Spleen (tissue), 11 donors: ENCODE measurements at regions not wholly inside any gene's neighbourhood (a gene's known extent, or its start where the extent isn't known, plus 50 kb on each side); places are given as distances from the start of the nearest gene placed in this dataset.

ENCODE experiments used
- DNase-seq: peaks from one replicate; pipeline ENCODE4 v3.0.0-alpha.2; 2020
- H3K27ac ChIP-seq, 8 donors: fragments of 200-600 bp; sonication (generic) in 7 of 8; 1 replicate in 4 of 8; 2 replicates in 4 of 8; pipeline versions ENCODE4 v1.5.0 to v1.8.0; 2016 to 2021; ENCODE audit warnings: inconsistent platforms in 4 of 8, mild to moderate bottlenecking in 4 of 8, moderate library complexity in 1 of 8
- H3K27me3 ChIP-seq, 7 donors: fragments of 200-600 bp; sonication (generic) in 6 of 7; replicated peaks in 1 of 7; 1 replicate in 4 of 7; 2 replicates in 3 of 7; pipeline versions ENCODE4 v1.5.0 to v1.8.0; 2016 to 2021; ENCODE audit warnings: inconsistent platforms in 3 of 7, mild to moderate bottlenecking in 1 of 7
- H3K36me3 ChIP-seq, 6 donors: fragments of 200-600 bp; sonication (generic) in 5 of 6; 1 replicate in 4 of 6; 2 replicates in 2 of 6; pipeline versions ENCODE4 v1.5.0 to v1.8.0; 2016 to 2021; ENCODE audit warnings: inconsistent platforms in 2 of 6
- H3K4me1 ChIP-seq, 6 donors: fragments of 200-600 bp; sonication (generic) in 5 of 6; 1 replicate in 3 of 6; 2 replicates in 3 of 6; pipeline versions ENCODE4 v1.5.0 to v1.8.0; 2016 to 2021; ENCODE audit warnings: inconsistent platforms in 3 of 6
- H3K4me3 ChIP-seq, 8 donors: fragments of 200-600 bp; sonication (generic) in 7 of 8; 1 replicate in 4 of 8; 2 replicates in 4 of 8; pipeline versions ENCODE4 v1.5.0 to v1.8.0; 2016 to 2021; ENCODE audit warnings: inconsistent platforms in 4 of 8, mild to moderate bottlenecking in 4 of 8, moderate library complexity in 2 of 8
- H3K9me3 ChIP-seq, 8 donors: fragments of 200-600 bp; sonication (generic) in 7 of 8; 1 replicate in 4 of 8; 2 replicates in 4 of 8; pipeline versions ENCODE4 v1.5.0 to v1.8.0; 2016 to 2021; ENCODE audit warnings: inconsistent platforms in 4 of 8
- POLR2A ChIP-seq, 3 donors: fragments of 450-650 bp; IDR thresholded peaks; one replicate each; pipeline ENCODE4 v1.5.1; 2017; ENCODE audit warnings: antibody characterized with exemption in 3 of 3, mild to moderate bottlenecking in 1 of 3
- POLR2AphosphoS5 ChIP-seq, 3 donors: sonication (generic); formaldehyde crosslinking; IDR thresholded peaks; one replicate each; pipeline ENCODE4 v1.5.1; 2017; ENCODE audit warnings: antibody characterized with exemption in 3 of 3
- WGBS, 5 donors: extraction: QIAGEN DNeasy Blood & Tissue Kit in 3 of 5; methylation state at CpG; one replicate each; pipeline versions ENCODE4 v1.1.5 to v1.1.7; 2013 to 2018; 5-methylcytosine and 5-hydroxymethylcytosine counted together
- intact Hi-C: fragments of 100-400 bp; cut with DNase I; formaldehyde crosslinking; loops from one replicate; pipeline ENCODE4 v1.15.0; 2023; ENCODE audit warnings: low total_unique reads
- TF ChIP-seq, protein P1 (sequence below), 11 experiments: fragments of 200-600 bp in 7 of 11; fragments of 450-650 bp in 4 of 11; sonication (generic) in 4 of 11; IDR thresholded peaks in 8 of 11; conservative IDR thresholded peaks in 3 of 11; 1 replicate in 7 of 11; 2 replicates in 4 of 11; pipeline versions ENCODE4 v1.4.0 to v1.8.0; 2016 to 2021; ENCODE audit warnings: antibody characterized with exemption in 11 of 11, inconsistent platforms in 4 of 11, mild to moderate bottlenecking in 1 of 11
- donor health status: healthy with polysubstance abuse.
- donor health status: DM: no; HTN: no; CAD: no; lungs with moderate emphysema.
- donor health status: DM: no; HTN: no; CAD: no.
- donor health status: Bipolar disorder and iron deficiency.
- donor health status: healthy.
- donor health status: DM: no; HTN: no; CAD: no.
- donor health status: DM: yes; HTN: yes; CAD: no.

DNA sequence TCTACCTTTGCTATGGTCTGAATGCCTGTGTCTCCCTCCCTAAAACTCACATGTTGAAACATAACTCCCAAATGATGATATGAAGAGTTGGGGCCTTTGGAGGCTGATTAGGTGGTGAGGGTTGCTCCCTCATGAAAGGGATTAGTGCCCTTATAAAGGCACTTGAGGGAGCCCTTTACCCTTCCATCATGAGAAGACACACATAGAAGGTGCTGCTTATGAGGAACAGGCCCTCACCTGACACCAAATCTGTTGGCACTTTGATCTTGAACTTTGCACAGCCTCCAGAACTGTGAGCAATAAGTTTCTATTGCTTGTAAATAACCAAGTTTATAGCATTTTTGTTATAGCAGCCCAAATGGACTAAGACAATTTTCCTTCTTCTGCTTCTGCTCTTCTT lies 76.2 kb upstream of the ADAMTS9 start:
- TF ChIP-seq POLR2A (IDR thresholded peaks at IDR 0.05) = no peak
- TF ChIP-seq, protein P1, sequence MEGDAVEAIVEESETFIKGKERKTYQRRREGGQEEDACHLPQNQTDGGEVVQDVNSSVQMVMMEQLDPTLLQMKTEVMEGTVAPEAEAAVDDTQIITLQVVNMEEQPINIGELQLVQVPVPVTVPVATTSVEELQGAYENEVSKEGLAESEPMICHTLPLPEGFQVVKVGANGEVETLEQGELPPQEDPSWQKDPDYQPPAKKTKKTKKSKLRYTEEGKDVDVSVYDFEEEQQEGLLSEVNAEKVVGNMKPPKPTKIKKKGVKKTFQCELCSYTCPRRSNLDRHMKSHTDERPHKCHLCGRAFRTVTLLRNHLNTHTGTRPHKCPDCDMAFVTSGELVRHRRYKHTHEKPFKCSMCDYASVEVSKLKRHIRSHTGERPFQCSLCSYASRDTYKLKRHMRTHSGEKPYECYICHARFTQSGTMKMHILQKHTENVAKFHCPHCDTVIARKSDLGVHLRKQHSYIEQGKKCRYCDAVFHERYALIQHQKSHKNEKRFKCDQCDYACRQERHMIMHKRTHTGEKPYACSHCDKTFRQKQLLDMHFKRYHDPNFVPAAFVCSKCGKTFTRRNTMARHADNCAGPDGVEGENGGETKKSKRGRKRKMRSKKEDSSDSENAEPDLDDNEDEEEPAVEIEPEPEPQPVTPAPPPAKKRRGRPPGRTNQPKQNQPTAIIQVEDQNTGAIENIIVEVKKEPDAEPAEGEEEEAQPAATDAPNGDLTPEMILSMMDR (IDR thresholded peaks at IDR 0.05 in 8 of 11, conservative IDR thresholded peaks at IDR 0.05 in 3 of 11) = no peak
- Histone ChIP-seq H3K9me3 (no peaks in the 10 kb centered on the region), H3K4me3 (no peak overlapping the region), H3K36me3 (no peaks in the 10 kb centered on the region), H3K27me3 (no peaks in the 10 kb centered on the region), H3K27ac (no peak overlapping the region), H3K4me1 (peaks cover 0 to 18% (median 4%) of the 10 kb centered on the region in 6 donors)
- intact Hi-C loops = no loop called here
- DNase-seq = no peak

DNA sequence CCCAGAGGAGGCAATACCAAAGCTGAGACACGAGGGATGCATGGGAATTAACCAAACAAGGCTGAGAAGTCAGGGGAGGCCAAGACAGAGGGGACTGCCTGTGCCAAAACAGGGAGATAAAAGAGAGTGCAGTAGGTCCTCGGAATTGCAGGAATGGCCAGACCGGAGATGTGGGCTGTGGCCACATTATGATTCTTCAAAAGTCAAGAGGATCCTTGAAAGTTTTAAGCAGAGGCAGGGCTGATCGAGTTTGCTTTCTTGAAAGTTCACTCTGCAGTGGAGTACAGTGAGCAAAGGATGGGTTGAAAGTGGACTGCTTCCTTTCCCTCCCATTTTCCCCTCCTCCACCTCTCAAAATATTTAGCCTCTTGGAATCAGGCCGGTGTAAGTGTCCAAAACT lies 73.9 kb upstream of the ADAMTS9 start:
- 57 to 75% (median 66%) methylated on average over 5 of the region's 5 CpGs for WGBS, 5 donors
- H3K27me3 ChIP-seq = no peaks in the 10 kb centered on the region
- H3K4me3 ChIP-seq = no peak overlapping the region
- no peaks in the 10 kb centered on the region for H3K36me3 ChIP-seq
- no peaks in the 10 kb centered on the region for H3K9me3 ChIP-seq
- H3K27ac ChIP-seq = no peak overlapping the region
- TF ChIP-seq POLR2A (IDR thresholded peaks at IDR 0.05) (no peak), POLR2AphosphoS5 (IDR thresholded peaks at IDR 0.05) (no peak)
- TF ChIP-seq, protein P1 (IDR thresholded peaks at IDR 0.05 in 8 of 11, conservative IDR thresholded peaks at IDR 0.05 in 3 of 11) = no peak
- DNase-seq = no peak
- H3K4me1 ChIP-seq = peaks cover 0 to 18% (median 4%) of the 10 kb centered on the region in 6 donors
- intact Hi-C loops = no loop called here

GRCh38 chr3:64760258-64760657 lies 72.5 kb upstream of the ADAMTS9 start:
- Histone ChIP-seq H3K27me3 (no peaks in the 10 kb centered on the region), H3K9me3 (no peaks in the 10 kb centered on the region), H3K36me3 (no peaks in the 10 kb centered on the region), H3K27ac (no peak overlapping the region), H3K4me1 (peaks cover 0 to 13% (median 4%) of the 10 kb centered on the region in 6 donors), H3K4me3 (no peak overlapping the region)
- TF ChIP-seq, protein P1 (IDR thresholded peaks at IDR 0.05 in 8 of 11, conservative IDR thresholded peaks at IDR 0.05 in 3 of 11) = no peak
- TF ChIP-seq POLR2AphosphoS5 (IDR thresholded peaks at IDR 0.05) (no peak), POLR2A (IDR thresholded peaks at IDR 0.05) (no peak)
- 69 to 83% (median 74%) methylated on average over 5 of the region's 5 CpGs for WGBS, 5 donors
- DNase-seq = no peak
- intact Hi-C loops = no loop called here

DNA sequence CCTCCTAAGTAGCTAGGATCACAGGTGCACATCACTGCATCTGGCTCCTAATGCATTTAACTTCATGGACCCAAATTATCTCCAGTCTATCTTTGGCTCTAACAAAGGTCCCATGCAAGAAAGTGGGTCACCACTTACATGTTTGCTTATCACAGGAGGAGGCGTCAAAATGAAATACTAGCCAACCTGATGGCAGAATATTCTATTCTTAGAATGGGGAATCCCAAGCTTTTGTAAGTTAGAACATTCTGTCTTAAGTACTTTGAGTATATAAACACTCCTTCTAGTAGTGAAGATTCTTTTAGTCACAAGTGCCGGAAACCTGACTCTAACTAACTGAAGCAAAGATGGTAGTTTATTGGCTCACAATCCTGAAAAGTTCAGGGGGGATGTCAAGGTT lies 72.0 kb upstream of the ADAMTS9 start:
- Histone ChIP-seq H3K9me3 (no peaks in the 10 kb centered on the region), H3K36me3 (no peaks in the 10 kb centered on the region), H3K4me1 (peaks cover 0 to 13% (median 4%) of the 10 kb centered on the region in 6 donors), H3K4me3 (no peak overlapping the region), H3K27me3 (no peaks in the 10 kb centered on the region), H3K27ac (no peak overlapping the region)
- no peak for DNase-seq
- TF ChIP-seq, protein P1 (IDR thresholded peaks at IDR 0.05 in 8 of 11, conservative IDR thresholded peaks at IDR 0.05 in 3 of 11) = no peak
- no peak for TF ChIP-seq POLR2A (IDR thresholded peaks at IDR 0.05)
- no peak for TF ChIP-seq POLR2AphosphoS5 (IDR thresholded peaks at IDR 0.05)
- 86 to 93% (median 90%) methylated on average over 2 of the region's 2 CpGs for WGBS, 5 donors
- intact Hi-C loops = no loop called here
